HG02970 (cell line): ENCODE measurements at regions not wholly inside any gene's neighbourhood (a gene's known extent, or its start where the extent isn't known, plus 50 kb on each side); places are given as distances from the start of the nearest gene placed in this dataset.
"Not testable (repeated sequence)": the region's sequence is repeated elsewhere in the genome, so short reads cannot be mapped to it uniquely, and the experiment has no call there.

Experiments
- ATAC-seq: cut with Tn5 transposase; IDR thresholded peaks from one replicate; pipeline ENCODE4 v1.9.1; 2021; ENCODE audit warnings: mild to moderate bottlenecking, moderate library complexity, moderate number of reproducible peaks; ENCODE audit not compliant: unreplicated experiment, low FRiP score

GRCh38 chrX:74251006-74251930 is 52.7 kb upstream of the ZCCHC13 start:
- ATAC-seq = no peak

- no peak for ATAC-seq
Measured at GRCh38 chrX:74250574-74250973, 53.4 kb upstream of the ZCCHC13 start.

- no peak for ATAC-seq
Measured at GRCh38 chrX:74249963-74250362, 54.0 kb upstream of the ZCCHC13 start.

- no peak for ATAC-seq
Measured at GRCh38 chrX:74248889-74249288, 55.1 kb upstream of the ZCCHC13 start.

- no peak for ATAC-seq
Measured at GRCh38 chrX:74246524-74246923, 57.5 kb upstream of the ZCCHC13 start.

GRCh38 chrX:74242484-74243138 is 61.4 kb upstream of the ZCCHC13 start:
- no peak for ATAC-seq

GRCh38 chrX:74242050-74242449 is 61.9 kb upstream of the ZCCHC13 start:
- ATAC-seq = no peak

- ATAC-seq = no peak
Measured at GRCh38 chrX:74238771-74239170, 65.2 kb upstream of the ZCCHC13 start.

GRCh38 chrX:74234818-74235217 is 69.2 kb upstream of the ZCCHC13 start:
- no peak for ATAC-seq

GRCh38 chrX:74232859-74233258 is 71.1 kb upstream of the ZCCHC13 start:
- ATAC-seq = no peak

GRCh38 chrX:74231625-74232024 is 72.4 kb upstream of the ZCCHC13 start:
- ATAC-seq = no peak

GRCh38 chrX:74230094-74230493 is 73.9 kb upstream of the ZCCHC13 start:
- no peak for ATAC-seq

- ATAC-seq = no peak
Measured at GRCh38 chrX:74225111-74225510, 78.9 kb upstream of the ZCCHC13 start.

GRCh38 chrX:74220277-74220676 is 83.7 kb upstream of the ZCCHC13 start:
- ATAC-seq = no peak

GRCh38 chrX:74218895-74219294 is 85.1 kb upstream of the ZCCHC13 start:
- ATAC-seq = no peak

- ATAC-seq = no peak
Measured at GRCh38 chrX:74216421-74216820, 87.6 kb upstream of the ZCCHC13 start.

- ATAC-seq = no peak
Measured at GRCh38 chrX:74211911-74212310, 92.1 kb upstream of the ZCCHC13 start.

GRCh38 chrX:74207539-74207938 is 96.4 kb upstream of the ZCCHC13 start:
- ATAC-seq = no peak

- ATAC-seq = no peak
Measured at GRCh38 chrX:74195605-74196004, 108.4 kb upstream of the ZCCHC13 start.

GRCh38 chrX:74195120-74195519 is 108.9 kb upstream of the ZCCHC13 start:
- no peak for ATAC-seq

- no peak for ATAC-seq
Measured at GRCh38 chrX:74187211-74187610, 116.8 kb upstream of the ZCCHC13 start.

- not testable (repeated sequence) for ATAC-seq
Measured at GRCh38 chrX:74183047-74183446, 120.9 kb upstream of the ZCCHC13 start.
